Nephron progenitor cell (in vitro differentiated cells): ENCODE measurements at regions not wholly inside any gene's neighbourhood (a gene's known extent, or its start where the extent isn't known, plus 50 kb on each side); places are given as distances from the start of the nearest gene placed in this dataset.

Source experiments
- DNase-seq: peaks from one replicate; pipeline ENCODE4 v3.0.0; 2021
- H3K27ac Mint-ChIP-seq: 2 replicates; pipeline ENCODE4 v1.8.0; 2021; ENCODE audit warnings: mild to moderate bottlenecking, moderate library complexity, mixed read lengths
- H3K27me3 Mint-ChIP-seq: 2 replicates; pipeline ENCODE4 v1.8.0; 2021; ENCODE audit warnings: mild to moderate bottlenecking, low read depth, mixed read lengths; ENCODE audit not compliant: poor library complexity
- H3K36me3 Mint-ChIP-seq: 2 replicates; pipeline ENCODE4 v1.8.0; 2021; ENCODE audit warnings: low read depth, mixed read lengths
- H3K4me1 Mint-ChIP-seq: 2 replicates; pipeline ENCODE4 v1.8.0; 2021; ENCODE audit warnings: mixed read lengths
- H3K4me3 Mint-ChIP-seq: 2 replicates; pipeline ENCODE4 v1.8.0; 2021; ENCODE audit warnings: mild to moderate bottlenecking, moderate library complexity, mixed read lengths
- H3K9me3 Mint-ChIP-seq: 2 replicates; pipeline ENCODE4 v1.8.0; 2021; ENCODE audit warnings: mild to moderate bottlenecking, moderate library complexity, mixed read lengths
- TF ChIP-seq, protein P1 (sequence below): fragments of 200-600 bp; sonication (generic); IDR thresholded peaks from 2 replicates; pipeline ENCODE4 v1.5.0; 2021; ENCODE audit warnings: antibody characterized with exemption

DNA sequence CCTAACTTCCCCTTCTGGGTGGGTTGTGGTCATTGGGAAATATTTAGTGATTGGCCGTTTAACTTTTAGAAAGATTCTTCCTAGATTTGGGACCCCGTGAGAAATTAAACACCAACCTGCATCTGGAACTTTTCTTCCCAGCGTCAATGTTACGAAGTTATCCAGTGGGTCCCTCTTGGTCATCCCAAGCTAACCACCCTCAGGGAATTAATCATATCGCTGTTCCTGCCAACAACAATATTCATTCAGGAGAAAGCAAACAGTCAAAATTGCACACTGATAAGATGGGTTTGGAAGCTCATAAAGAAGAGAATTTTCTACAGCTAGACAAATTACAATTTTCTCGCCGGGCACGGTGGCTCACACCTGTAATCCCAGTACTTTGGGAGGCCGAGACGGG is 121.2 kb upstream of the STX18 start:
- no peak for DNase-seq

DNA sequence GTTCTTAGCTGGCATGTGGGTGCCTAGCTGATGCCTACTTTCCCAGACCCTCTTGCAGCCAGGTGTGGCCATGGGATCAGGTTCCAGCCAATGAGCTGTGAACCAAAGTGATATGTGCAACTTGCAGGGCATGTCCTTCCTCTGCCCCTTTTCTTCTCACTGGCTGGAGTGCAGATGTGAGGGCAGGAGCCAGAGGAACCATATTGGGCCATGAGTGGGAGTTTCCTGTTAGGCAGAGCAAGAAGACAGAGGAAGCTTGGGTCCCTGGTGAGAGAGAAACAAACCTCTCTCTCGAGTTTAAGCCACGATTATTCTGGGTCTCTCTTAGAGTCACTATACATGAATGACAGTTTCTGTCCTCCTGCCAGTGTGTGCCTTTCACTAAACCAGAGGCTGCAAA is 120.4 kb upstream of the STX18 start:
- peak overlapping the region; percentile 79 for H3K27ac Mint-ChIP-seq
- peaks cover 18% of the 10 kb centered on the region for H3K36me3 Mint-ChIP-seq
- no peaks in the 10 kb centered on the region for H3K9me3 Mint-ChIP-seq
- H3K4me3 Mint-ChIP-seq = no peak overlapping the region
- H3K4me1 Mint-ChIP-seq = peaks cover 32% of the 10 kb centered on the region
- TF ChIP-seq, protein P1, sequence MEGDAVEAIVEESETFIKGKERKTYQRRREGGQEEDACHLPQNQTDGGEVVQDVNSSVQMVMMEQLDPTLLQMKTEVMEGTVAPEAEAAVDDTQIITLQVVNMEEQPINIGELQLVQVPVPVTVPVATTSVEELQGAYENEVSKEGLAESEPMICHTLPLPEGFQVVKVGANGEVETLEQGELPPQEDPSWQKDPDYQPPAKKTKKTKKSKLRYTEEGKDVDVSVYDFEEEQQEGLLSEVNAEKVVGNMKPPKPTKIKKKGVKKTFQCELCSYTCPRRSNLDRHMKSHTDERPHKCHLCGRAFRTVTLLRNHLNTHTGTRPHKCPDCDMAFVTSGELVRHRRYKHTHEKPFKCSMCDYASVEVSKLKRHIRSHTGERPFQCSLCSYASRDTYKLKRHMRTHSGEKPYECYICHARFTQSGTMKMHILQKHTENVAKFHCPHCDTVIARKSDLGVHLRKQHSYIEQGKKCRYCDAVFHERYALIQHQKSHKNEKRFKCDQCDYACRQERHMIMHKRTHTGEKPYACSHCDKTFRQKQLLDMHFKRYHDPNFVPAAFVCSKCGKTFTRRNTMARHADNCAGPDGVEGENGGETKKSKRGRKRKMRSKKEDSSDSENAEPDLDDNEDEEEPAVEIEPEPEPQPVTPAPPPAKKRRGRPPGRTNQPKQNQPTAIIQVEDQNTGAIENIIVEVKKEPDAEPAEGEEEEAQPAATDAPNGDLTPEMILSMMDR = no peak
- H3K27me3 Mint-ChIP-seq = no peaks in the 10 kb centered on the region
- DNase-seq = no peak

More for the DNA sequence above, 121.2 kb upstream of the STX18 start:
- Mint-ChIP-seq H3K9me3 (no peaks in the 10 kb centered on the region), H3K36me3 (peaks cover 13% of the 10 kb centered on the region), H3K4me3 (no peak overlapping the region), H3K4me1 (peaks cover 40% of the 10 kb centered on the region), H3K27me3 (no peaks in the 10 kb centered on the region), H3K27ac (no peak overlapping the region)
- TF ChIP-seq, protein P1 = no peak

DNA sequence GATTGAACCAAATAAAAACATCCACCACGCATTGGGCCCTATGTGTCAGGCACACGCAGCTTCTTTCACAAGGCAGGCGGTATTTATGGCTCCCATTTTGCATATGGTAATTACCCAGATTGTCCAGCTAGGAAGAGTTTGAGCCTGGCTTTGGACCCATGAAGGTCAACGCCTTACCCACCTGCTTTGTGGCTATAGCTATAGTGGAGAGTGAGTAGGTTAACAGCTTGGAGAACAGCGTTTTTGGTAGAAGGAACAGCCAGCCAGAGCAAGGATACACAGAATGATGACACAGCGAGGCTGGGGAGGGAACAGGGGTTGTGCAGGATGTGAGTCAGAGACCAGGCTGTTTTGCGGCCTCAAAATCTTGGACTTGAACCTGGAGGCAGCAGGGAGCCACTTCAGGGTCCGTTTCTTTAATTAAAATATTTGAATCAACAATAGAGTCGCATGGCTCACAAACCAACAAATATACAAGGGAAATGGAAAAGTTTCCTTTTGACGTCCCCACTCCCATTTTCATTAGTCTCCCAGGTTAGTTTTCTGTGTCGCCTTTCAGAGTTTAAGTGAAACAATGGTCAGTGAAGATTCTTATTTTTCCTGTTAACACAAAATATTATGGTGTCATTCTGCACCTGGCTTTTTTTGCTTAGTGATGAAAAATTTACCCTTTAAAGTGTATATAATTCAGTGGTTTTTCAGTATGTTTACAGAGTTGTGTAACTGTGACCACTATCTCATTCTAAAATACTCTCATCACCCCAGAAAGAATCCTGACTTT is 118.2 kb upstream of the STX18 start:
- DNase-seq = no peak
- H3K9me3 Mint-ChIP-seq = no peaks in the 10 kb centered on the region

DNA sequence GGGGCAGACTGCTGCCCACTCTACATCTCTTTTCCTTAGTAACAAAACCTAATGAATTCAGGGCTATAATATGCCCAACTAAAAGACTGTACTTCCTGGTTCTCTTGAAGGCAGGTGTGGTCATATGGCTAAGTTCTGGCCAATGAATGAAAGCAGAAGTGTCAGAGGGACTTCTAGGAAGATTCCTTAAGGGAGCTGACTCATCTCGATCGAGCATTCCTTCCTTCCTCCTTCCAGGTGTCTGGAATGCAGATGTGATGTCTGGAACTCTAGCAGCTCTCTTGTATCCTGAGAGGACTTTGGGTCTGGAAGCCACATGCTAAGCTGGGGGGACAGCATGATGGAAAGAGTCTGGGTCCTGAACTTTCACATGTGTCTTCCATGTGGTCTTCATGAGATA is 116.2 kb upstream of the STX18 start:
- Mint-ChIP-seq H3K36me3 (peaks cover 26% of the 10 kb centered on the region), H3K27ac (no peak overlapping the region), H3K4me1 (peaks cover 10% of the 10 kb centered on the region), H3K27me3 (no peaks in the 10 kb centered on the region), H3K4me3 (no peak overlapping the region), H3K9me3 (no peaks in the 10 kb centered on the region)
- TF ChIP-seq, protein P1 = no peak
- no peak for DNase-seq

More for the DNA sequence above, 118.2 kb upstream of the STX18 start:
- no peaks in the 10 kb centered on the region for H3K27me3 Mint-ChIP-seq
- peaks cover 10% of the 10 kb centered on the region for H3K4me1 Mint-ChIP-seq
- H3K27ac Mint-ChIP-seq = peak overlapping the region; percentile 47
- TF ChIP-seq, protein P1 = no peak
- no peak overlapping the region for H3K4me3 Mint-ChIP-seq
- peaks cover 18% of the 10 kb centered on the region for H3K36me3 Mint-ChIP-seq

DNA sequence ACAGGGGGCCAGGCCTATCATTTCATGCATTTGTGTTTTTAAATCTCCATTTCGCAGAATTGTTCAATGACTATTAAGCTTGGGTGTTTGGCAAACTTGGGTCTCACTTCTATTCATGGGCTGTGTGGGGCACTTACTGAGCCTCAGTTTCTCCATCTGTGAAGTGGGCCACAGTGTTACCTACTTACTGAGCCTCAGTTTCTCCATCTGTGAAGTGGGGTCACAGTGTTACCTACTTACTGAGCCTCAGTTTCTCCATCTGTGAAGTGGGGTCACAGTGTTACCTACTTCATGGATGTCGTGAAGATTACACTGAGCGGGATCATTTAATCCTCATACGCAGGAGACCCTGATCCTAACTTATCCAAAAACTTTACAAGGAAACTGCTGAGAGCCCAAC is 115.1 kb upstream of the STX18 start:
- Mint-ChIP-seq H3K27ac (no peak overlapping the region), H3K4me1 (peaks cover 16% of the 10 kb centered on the region), H3K4me3 (no peak overlapping the region), H3K36me3 (peaks cover 24% of the 10 kb centered on the region), H3K9me3 (no peaks in the 10 kb centered on the region), H3K27me3 (no peaks in the 10 kb centered on the region)
- TF ChIP-seq, protein P1 = no peak
- no peak for DNase-seq

DNA sequence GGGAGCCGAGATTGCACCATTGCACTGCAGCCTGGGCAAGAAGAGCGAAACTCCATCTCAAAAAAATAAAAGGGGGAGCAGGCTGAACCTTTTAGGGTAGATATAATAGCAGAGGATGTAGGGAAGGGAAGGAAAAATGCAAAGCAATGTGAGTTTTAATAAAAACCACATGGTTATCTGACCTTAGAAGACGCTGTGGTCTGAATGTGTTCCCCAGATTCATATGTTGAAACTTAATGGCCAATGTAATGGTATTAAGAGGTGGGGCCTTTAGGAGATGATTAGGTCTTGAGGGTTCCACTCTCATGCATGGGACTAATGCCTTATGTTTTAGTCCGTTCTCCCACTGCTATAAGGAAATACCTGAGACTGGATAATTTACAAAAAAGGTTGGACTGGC is 114.1 kb upstream of the STX18 start:
- Mint-ChIP-seq H3K9me3 (no peaks in the 10 kb centered on the region), H3K36me3 (peaks cover 24% of the 10 kb centered on the region), H3K27me3 (no peaks in the 10 kb centered on the region), H3K4me3 (no peak overlapping the region), H3K4me1 (peaks cover 17% of the 10 kb centered on the region), H3K27ac (no peak overlapping the region)
- no peak for DNase-seq
- TF ChIP-seq, protein P1 = no peak
